ENCODE measurements at regions not wholly inside any gene's neighbourhood (a gene's known extent, or its start where the extent isn't known, plus 50 kb on each side); places are given as distances from the start of the nearest gene placed in this dataset.

DNA sequence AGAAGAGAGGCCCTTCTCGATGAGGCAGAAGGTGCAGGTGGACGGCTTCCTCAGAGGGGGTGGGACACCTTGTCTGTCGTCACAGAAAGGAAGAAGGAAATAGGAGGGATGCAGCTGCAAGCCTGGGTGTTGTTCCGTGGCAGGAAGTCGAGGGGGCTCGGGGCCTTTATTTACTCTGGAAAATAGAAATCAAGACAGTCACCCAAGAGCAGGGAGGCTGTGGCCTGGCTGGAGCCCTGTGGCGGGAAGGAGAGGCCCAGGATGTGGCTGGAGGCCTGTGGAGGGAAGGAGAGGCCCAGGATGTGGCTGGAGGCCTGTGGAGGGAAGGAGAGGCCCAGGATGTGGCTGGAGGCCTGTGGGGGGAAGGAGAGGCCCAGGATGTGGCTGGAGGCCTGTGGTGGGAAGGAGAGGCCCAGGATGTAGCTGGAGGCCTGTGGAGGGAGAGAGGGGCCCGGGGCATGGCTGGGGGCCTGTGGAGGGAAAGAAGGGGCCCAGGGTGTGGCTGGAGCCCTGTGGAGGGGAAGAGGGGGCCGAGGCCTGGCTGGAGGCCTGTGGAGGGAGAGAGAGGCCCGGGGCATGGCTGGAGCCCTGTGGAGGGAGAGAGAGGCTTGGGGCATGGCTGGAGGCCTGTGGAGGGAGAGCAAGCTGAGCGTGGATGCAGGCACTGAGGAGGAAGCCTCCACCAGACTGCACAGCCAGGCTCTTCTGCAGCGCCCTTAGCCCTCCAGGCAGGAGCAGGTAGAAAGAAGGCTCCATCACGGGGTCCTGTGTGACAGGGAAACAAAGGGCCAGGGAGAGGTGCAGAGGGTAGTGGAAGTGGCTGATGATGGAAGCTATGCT lies 97.3 kb upstream of the SFMBT2 start:
- no peaks in the 10 kb centered on the region for H3K9me3 ChIP-seq (ENCODE audit: low read depth, low read length)
- no peak overlapping the region for H3K4me3 ChIP-seq
- TF ChIP-seq POLR2AphosphoS5 (IDR thresholded peaks at IDR 0.05; ENCODE audit: borderline replicate concordance, low read depth, low read length): no peak
- DNase-seq (ENCODE audit: low read depth, low spot score): no peak
- H3K9ac ChIP-seq (ENCODE audit: insufficient read length): no peak overlapping the region
- no peaks in the 10 kb centered on the region for H3K36me3 ChIP-seq (ENCODE audit: insufficient read depth, low read length)
- no peak overlapping the region for H3K27ac ChIP-seq

DNA sequence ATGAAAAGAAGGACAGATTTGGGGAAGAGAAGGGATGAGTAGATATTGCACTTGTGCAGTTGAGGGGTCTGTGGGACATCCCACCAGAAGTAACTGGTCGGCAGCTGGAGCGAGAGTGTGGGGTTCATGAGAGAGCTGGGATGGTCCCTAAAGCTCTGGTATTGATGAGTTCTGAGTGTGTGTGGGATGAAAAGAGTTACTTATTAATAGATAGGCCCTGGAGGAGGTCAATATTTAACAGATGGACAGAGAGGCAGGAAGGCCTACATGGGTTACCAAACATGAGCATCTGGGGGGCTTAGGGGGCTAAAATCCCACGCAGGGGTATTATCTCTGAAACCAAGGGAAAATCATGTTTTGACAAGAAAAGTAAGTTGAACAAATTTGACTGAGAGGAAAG lies 95.7 kb upstream of the SFMBT2 start:
- no peak for TF ChIP-seq EZH2 (IDR thresholded peaks at IDR 0.05)
- no peak for TF ChIP-seq POLR2AphosphoS5 (IDR thresholded peaks at IDR 0.05; ENCODE audit: borderline replicate concordance, low read depth, low read length)
- TF ChIP-seq FOXP2 (optimal IDR thresholded peaks at IDR 0.05; ENCODE audit: control extremely low read depth, extremely low read length, insufficient read depth): no peak
- Histone ChIP-seq H3K4me3 (no peak overlapping the region), H3K27ac (no peak overlapping the region), H3K9me3 (ENCODE audit: low read depth, low read length) (no peaks in the 10 kb centered on the region), H3K9ac (ENCODE audit: insufficient read length) (no peak overlapping the region), H3K36me3 (ENCODE audit: insufficient read depth, low read length) (no peaks in the 10 kb centered on the region)
- no peak for DNase-seq (ENCODE audit: low read depth, low spot score)

- Histone ChIP-seq H3K36me3 (ENCODE audit: insufficient read depth, low read length) (no peaks in the 10 kb centered on the region), H3K27ac (no peak overlapping the region), H3K9me3 (ENCODE audit: low read depth, low read length) (no peaks in the 10 kb centered on the region), H3K4me3 (no peak overlapping the region), H3K9ac (ENCODE audit: insufficient read length) (no peak overlapping the region)
- DNase-seq (ENCODE audit: low read depth, low spot score): no peak
- TF ChIP-seq POLR2AphosphoS5 (IDR thresholded peaks at IDR 0.05; ENCODE audit: borderline replicate concordance, low read depth, low read length) (no peak), EZH2 (IDR thresholded peaks at IDR 0.05) (no peak), FOXP2 (optimal IDR thresholded peaks at IDR 0.05; ENCODE audit: control extremely low read depth, extremely low read length, insufficient read depth) (no peak)
These were observed 94.4 kb upstream of the SFMBT2 start for GRCh38 chr10:7505196-7505595.

GRCh38 chr10:7503190-7503589 lies 92.4 kb upstream of the SFMBT2 start:
- no peak overlapping the region for H3K27ac ChIP-seq
- H3K9ac ChIP-seq (ENCODE audit: insufficient read length): no peak overlapping the region
- no peak overlapping the region for H3K4me3 ChIP-seq
- no peak for DNase-seq (ENCODE audit: low read depth, low spot score)
- no peaks in the 10 kb centered on the region for H3K36me3 ChIP-seq (ENCODE audit: insufficient read depth, low read length)
- TF ChIP-seq FOXP2 (optimal IDR thresholded peaks at IDR 0.05; ENCODE audit: control extremely low read depth, extremely low read length, insufficient read depth): no peak
- no peak for TF ChIP-seq EZH2 (IDR thresholded peaks at IDR 0.05)
- no peak for TF ChIP-seq POLR2AphosphoS5 (IDR thresholded peaks at IDR 0.05; ENCODE audit: borderline replicate concordance, low read depth, low read length)
- H3K9me3 ChIP-seq (ENCODE audit: low read depth, low read length): no peaks in the 10 kb centered on the region

- no peak for DNase-seq (ENCODE audit: low read depth, low spot score)
- Histone ChIP-seq H3K36me3 (ENCODE audit: insufficient read depth, low read length) (no peaks in the 10 kb centered on the region), H3K9ac (ENCODE audit: insufficient read length) (no peak overlapping the region)
These were observed 90.3 kb upstream of the SFMBT2 start for GRCh38 chr10:7501157-7501556.

DNA sequence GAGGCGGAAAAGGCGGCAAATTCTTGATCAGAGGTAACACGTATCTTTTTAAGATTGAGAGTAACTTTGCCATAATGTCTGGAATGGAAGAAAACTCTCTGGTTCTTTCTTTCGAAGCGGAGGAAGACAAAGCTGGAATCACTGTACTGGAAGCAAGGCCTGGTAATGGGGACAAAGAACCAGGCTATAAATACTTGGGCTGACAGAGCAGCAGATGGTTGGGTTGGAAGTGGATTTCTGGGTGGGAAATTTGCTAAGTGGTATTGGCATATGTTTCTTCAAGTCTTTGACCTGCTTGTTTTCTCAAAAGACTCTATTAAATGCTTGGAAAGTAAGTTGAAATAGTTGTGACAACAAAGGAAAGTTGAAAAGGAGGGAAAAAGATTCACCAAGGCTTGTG lies 87.3 kb upstream of the SFMBT2 start:
- H3K36me3 ChIP-seq (ENCODE audit: insufficient read depth, low read length): no peaks in the 10 kb centered on the region
- TF ChIP-seq EZH2 (IDR thresholded peaks at IDR 0.05) (no peak), POLR2AphosphoS5 (IDR thresholded peaks at IDR 0.05; ENCODE audit: borderline replicate concordance, low read depth, low read length) (no peak), FOXP2 (optimal IDR thresholded peaks at IDR 0.05; ENCODE audit: control extremely low read depth, extremely low read length, insufficient read depth) (no peak)
- DNase-seq (ENCODE audit: low read depth, low spot score): no peak
- no peaks in the 10 kb centered on the region for H3K9me3 ChIP-seq (ENCODE audit: low read depth, low read length)
- H3K27ac ChIP-seq: no peak overlapping the region
- no peak overlapping the region for H3K9ac ChIP-seq (ENCODE audit: insufficient read length)
- H3K4me3 ChIP-seq: no peak overlapping the region

More at GRCh38 chr10:7501157-7501556, 90.3 kb upstream of the SFMBT2 start:
- Histone ChIP-seq H3K4me3 (no peak overlapping the region), H3K9me3 (ENCODE audit: low read depth, low read length) (no peaks in the 10 kb centered on the region), H3K27ac (no peak overlapping the region)
- TF ChIP-seq EZH2 (IDR thresholded peaks at IDR 0.05) (no peak), POLR2AphosphoS5 (IDR thresholded peaks at IDR 0.05; ENCODE audit: borderline replicate concordance, low read depth, low read length) (no peak)

GRCh38 chr10:7493996-7494395 lies 83.2 kb upstream of the SFMBT2 start:
- no peak overlapping the region for H3K9ac ChIP-seq (ENCODE audit: insufficient read length)
- no peak for TF ChIP-seq POLR2AphosphoS5 (IDR thresholded peaks at IDR 0.05; ENCODE audit: borderline replicate concordance, low read depth, low read length)
- TF ChIP-seq EZH2 (IDR thresholded peaks at IDR 0.05): no peak
- no peak for TF ChIP-seq FOXP2 (optimal IDR thresholded peaks at IDR 0.05; ENCODE audit: control extremely low read depth, extremely low read length, insufficient read depth)

GRCh38 chr10:7492660-7493046 lies 81.8 kb upstream of the SFMBT2 start:
- no peak overlapping the region for H3K9ac ChIP-seq (ENCODE audit: insufficient read length)
- H3K9me3 ChIP-seq (ENCODE audit: low read depth, low read length): no peaks in the 10 kb centered on the region
- H3K4me3 ChIP-seq: no peak overlapping the region
- H3K36me3 ChIP-seq (ENCODE audit: insufficient read depth, low read length): no peaks in the 10 kb centered on the region
- DNase-seq (ENCODE audit: low read depth, low spot score): no peak
- no peak overlapping the region for H3K27ac ChIP-seq
- no peak for TF ChIP-seq FOXP2 (optimal IDR thresholded peaks at IDR 0.05; ENCODE audit: control extremely low read depth, extremely low read length, insufficient read depth)
- TF ChIP-seq EZH2 (IDR thresholded peaks at IDR 0.05): no peak
- TF ChIP-seq POLR2AphosphoS5 (IDR thresholded peaks at IDR 0.05; ENCODE audit: borderline replicate concordance, low read depth, low read length): no peak

More at GRCh38 chr10:7493996-7494395, 83.2 kb upstream of the SFMBT2 start:
- no peak for DNase-seq (ENCODE audit: low read depth, low spot score)
- Histone ChIP-seq H3K4me3 (no peak overlapping the region), H3K9me3 (ENCODE audit: low read depth, low read length) (no peaks in the 10 kb centered on the region), H3K27ac (no peak overlapping the region), H3K36me3 (ENCODE audit: insufficient read depth, low read length) (no peaks in the 10 kb centered on the region)

All from SK-N-MC (cell line).